ENCODE measurements at regions not wholly inside any gene's neighbourhood (a gene's known extent, or its start where the extent isn't known, plus 50 kb on each side); places are given as distances from the start of the nearest gene placed in this dataset.

DNA sequence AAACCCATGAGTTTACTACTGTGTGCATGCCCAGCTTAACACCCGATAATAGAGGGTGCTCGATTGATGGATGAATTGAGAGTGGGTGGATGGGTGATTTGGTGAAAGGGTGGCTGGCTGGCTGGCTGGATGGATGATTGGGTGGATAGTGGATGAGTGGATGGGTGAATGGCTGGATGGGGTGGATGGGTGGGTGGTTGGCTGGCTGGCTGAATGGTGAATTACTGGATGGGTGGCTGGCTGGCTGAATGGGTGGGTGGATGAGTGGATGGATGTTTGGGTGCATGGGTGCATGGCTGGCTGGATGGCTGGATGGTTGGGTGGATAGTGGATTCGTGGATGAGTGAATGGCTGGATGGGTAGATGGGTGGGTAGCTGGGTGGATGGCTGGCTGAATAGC is 201.1 kb downstream of the IRX1 start:
- DNase-seq (no peak), ATAC-seq (no peak)
- Histone ChIP-seq H3K9me3 (no peaks in the 10 kb centered on the region), H3K36me3 (no peaks in the 10 kb centered on the region), H3K27ac (no peak overlapping the region), H3K4me3 (no peak overlapping the region), H3K27me3 (no peaks in the 10 kb centered on the region), H3K4me1 (no peaks in the 10 kb centered on the region)
- intact Hi-C loops (cut with DNase I): no loop called here
- 26% methylated on average over 3 of the region's 3 CpGs for WGBS (ENCODE audit: insufficient coverage, low coverage, low lambda C conversion rate, missing lambda C conversion rate)
- TF ChIP-seq CTCF (IDR thresholded peaks at IDR 0.05) (no peak), POLR2A (IDR thresholded peaks at IDR 0.05) (no peak)

DNA sequence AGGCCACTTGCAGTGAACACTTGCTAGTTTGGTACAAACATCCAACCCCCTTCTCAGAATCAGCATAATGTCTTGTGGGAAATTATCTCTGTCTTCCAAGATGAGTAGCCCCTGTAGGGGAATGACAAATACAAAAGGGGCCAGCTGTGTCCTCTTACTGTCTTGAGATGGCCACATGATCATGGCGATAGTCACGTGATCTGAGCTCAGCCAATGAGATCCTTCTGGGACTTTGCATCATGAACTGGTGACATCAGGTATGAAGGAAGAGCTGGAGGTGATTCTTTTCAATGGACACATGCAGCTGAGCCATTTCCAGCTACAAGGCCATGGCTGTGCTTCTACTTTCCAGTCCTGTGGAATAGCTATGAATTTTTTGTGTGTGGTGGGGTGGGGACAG is 206.3 kb downstream of the IRX1 start:
- H3K4me1 ChIP-seq: no peaks in the 10 kb centered on the region
- 53% methylated on average over 2 of the region's 2 CpGs for WGBS (ENCODE audit: insufficient coverage, low coverage, low lambda C conversion rate, missing lambda C conversion rate)
- no peak for TF ChIP-seq POLR2A (IDR thresholded peaks at IDR 0.05)
- TF ChIP-seq CTCF (IDR thresholded peaks at IDR 0.05): no peak
- no peak overlapping the region for H3K4me3 ChIP-seq
- no peaks in the 10 kb centered on the region for H3K36me3 ChIP-seq
- no peaks in the 10 kb centered on the region for H3K27me3 ChIP-seq
- no peak for DNase-seq
- intact Hi-C loops (cut with DNase I): no loop called here
- no peak overlapping the region for H3K27ac ChIP-seq
- no peak for ATAC-seq
- H3K9me3 ChIP-seq: no peaks in the 10 kb centered on the region

- ATAC-seq: no peak
- Histone ChIP-seq H3K4me3 (no peak overlapping the region), H3K4me1 (no peaks in the 10 kb centered on the region), H3K27ac (no peak overlapping the region), H3K9me3 (no peaks in the 10 kb centered on the region), H3K36me3 (no peaks in the 10 kb centered on the region), H3K27me3 (no peaks in the 10 kb centered on the region)
- 66% methylated on average over 4 of the region's 4 CpGs for WGBS (ENCODE audit: insufficient coverage, low coverage, low lambda C conversion rate, missing lambda C conversion rate)
- TF ChIP-seq POLR2A (IDR thresholded peaks at IDR 0.05): no peak
- no peak for TF ChIP-seq CTCF (IDR thresholded peaks at IDR 0.05)
- no peak for DNase-seq
- intact Hi-C loops (cut with DNase I): no loop called here
These were observed 213.8 kb downstream of the IRX1 start for GRCh38 chr5:3809455-3809854.

DNA sequence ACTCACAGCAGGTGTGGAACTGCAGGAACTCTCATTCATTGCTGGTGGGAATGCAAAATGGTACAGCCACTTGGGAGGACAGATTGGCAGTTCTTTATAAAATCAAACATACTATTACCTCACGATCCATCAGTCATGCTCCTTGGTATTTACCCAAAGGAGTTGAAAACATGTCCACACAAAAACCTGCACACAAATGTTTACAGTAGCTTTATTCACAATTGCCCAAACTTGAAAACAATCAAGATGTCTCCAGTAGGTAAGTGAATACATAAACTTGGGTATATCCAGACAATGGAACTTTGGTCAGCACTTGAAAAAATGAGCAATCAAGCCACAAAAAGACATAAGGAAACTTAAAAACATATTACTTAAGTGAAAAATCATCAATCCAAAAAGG is 215.5 kb downstream of the IRX1 start:
- H3K27ac ChIP-seq: no peak overlapping the region
- no peak for DNase-seq
- H3K27me3 ChIP-seq: no peaks in the 10 kb centered on the region
- TF ChIP-seq POLR2A (IDR thresholded peaks at IDR 0.05) (no peak), CTCF (IDR thresholded peaks at IDR 0.05) (no peak)
- intact Hi-C loops (cut with DNase I): no loop called here
- no peaks in the 10 kb centered on the region for H3K4me1 ChIP-seq
- no peak overlapping the region for H3K4me3 ChIP-seq
- no peaks in the 10 kb centered on the region for H3K9me3 ChIP-seq
- WGBS (ENCODE audit: insufficient coverage, low coverage, low lambda C conversion rate, missing lambda C conversion rate): 47% methylated on average over 1 of the region's 1 CpG
- no peak for ATAC-seq
- H3K36me3 ChIP-seq: no peaks in the 10 kb centered on the region

DNA sequence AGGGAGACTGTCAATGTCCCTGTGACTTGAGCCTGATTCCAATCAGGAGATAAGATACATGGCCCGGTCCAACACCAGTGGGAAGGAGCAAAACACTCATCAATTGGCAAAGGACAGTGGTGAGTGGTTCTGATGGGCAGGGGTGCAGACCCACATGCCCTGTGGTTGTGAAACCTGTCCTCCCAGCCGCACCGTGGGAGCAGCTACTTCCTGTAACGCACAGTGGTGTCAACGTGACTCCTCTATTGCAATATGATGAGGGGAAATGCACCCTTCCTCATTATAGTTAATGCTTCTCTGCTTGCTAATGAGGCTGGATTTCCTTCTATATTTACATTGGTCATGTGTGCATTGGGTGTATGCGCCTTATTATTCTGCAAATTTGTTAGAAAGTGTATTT is 223.0 kb downstream of the IRX1 start:
- H3K9me3 ChIP-seq: no peaks in the 10 kb centered on the region
- H3K27ac ChIP-seq: no peak overlapping the region
- H3K4me3 ChIP-seq: no peak overlapping the region
- TF ChIP-seq CTCF (IDR thresholded peaks at IDR 0.05) (no peak), POLR2A (IDR thresholded peaks at IDR 0.05) (no peak)
- no peaks in the 10 kb centered on the region for H3K36me3 ChIP-seq
- intact Hi-C loops (cut with DNase I): no loop called here
- no peak for DNase-seq
- WGBS (ENCODE audit: insufficient coverage, low coverage, low lambda C conversion rate, missing lambda C conversion rate): 39% methylated on average over 5 of the region's 6 CpGs
- no peak for ATAC-seq
- no peaks in the 10 kb centered on the region for H3K4me1 ChIP-seq
- H3K27me3 ChIP-seq: no peaks in the 10 kb centered on the region
